ENCODE measurements at regions not wholly inside any gene's neighbourhood (a gene's known extent, or its start where the extent isn't known, plus 50 kb on each side); places are given as distances from the start of the nearest gene placed in this dataset.

- TF ChIP-seq, protein P1, sequence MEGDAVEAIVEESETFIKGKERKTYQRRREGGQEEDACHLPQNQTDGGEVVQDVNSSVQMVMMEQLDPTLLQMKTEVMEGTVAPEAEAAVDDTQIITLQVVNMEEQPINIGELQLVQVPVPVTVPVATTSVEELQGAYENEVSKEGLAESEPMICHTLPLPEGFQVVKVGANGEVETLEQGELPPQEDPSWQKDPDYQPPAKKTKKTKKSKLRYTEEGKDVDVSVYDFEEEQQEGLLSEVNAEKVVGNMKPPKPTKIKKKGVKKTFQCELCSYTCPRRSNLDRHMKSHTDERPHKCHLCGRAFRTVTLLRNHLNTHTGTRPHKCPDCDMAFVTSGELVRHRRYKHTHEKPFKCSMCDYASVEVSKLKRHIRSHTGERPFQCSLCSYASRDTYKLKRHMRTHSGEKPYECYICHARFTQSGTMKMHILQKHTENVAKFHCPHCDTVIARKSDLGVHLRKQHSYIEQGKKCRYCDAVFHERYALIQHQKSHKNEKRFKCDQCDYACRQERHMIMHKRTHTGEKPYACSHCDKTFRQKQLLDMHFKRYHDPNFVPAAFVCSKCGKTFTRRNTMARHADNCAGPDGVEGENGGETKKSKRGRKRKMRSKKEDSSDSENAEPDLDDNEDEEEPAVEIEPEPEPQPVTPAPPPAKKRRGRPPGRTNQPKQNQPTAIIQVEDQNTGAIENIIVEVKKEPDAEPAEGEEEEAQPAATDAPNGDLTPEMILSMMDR (conservative IDR thresholded peaks at IDR 0.05; ENCODE audit: low read depth, low read length) = no peak
- TF ChIP-seq EZH2phosphoT487 (IDR thresholded peaks at IDR 0.05; ENCODE audit: borderline replicate concordance, low read length) (no peak), EZH2 (IDR thresholded peaks at IDR 0.05; ENCODE audit: low read length, unreplicated experiment) (no peak)
Observed at GRCh38 chr10:52574697-52575096, 197.9 kb downstream of the MBL2 start.
